ENCODE measurements at regions not wholly inside any gene's neighbourhood (a gene's known extent, or its start where the extent isn't known, plus 50 kb on each side); places are given as distances from the start of the nearest gene placed in this dataset.

- H3K9ac ChIP-seq (replicated peaks in 1 of 4; ENCODE audit: extremely low read depth in 1 of 4, low read depth in 3 of 4, low read length in 3 of 4): no peak overlapping the region
- 86% methylated on average over 3 of the region's 4 CpGs; no CpG with 5 or more reads in 1 of the 2 experiments for WGBS, 2 experiments (ENCODE audit: extremely low coverage in 1 of 2, insufficient coverage in 1 of 2, insufficient read length in 1 of 2, insufficient replicate concordance in 2 of 2, low coverage in 1 of 2, low lambda C conversion rate in 2 of 2, missing lambda C conversion rate in 1 of 2)
- H2BK20ac ChIP-seq (ENCODE audit: low read length): no peak overlapping the region
- no peaks in the 10 kb centered on the region for H3K79me1 ChIP-seq (ENCODE audit: low read depth, low read length)
- no peak overlapping the region for H2AK5ac ChIP-seq (ENCODE audit: low read depth, low read length)
- no peak overlapping the region for H3K18ac ChIP-seq (ENCODE audit: extremely low read depth, low read length)
- CTCF ChIA-PET (ENCODE audit: partially characterized antibody): interaction anchor here (0.6 to 1.8 kb wide), 5 partner anchors 8 to 282 kb away, joined by 3 to 4 read pairs (median 3); no protein-coding TSS in a partner anchor
- no peaks in the 10 kb centered on the region for H3K23me2 ChIP-seq (ENCODE audit: low read depth, low read length)
- H3K4me3 ChIP-seq (ENCODE audit: extremely low read depth in 1 of 4, insufficient read depth in 2 of 4, low read depth in 3 of 4, low read length in 4 of 4): no peak overlapping the region
- H3K56ac ChIP-seq (replicated peaks; ENCODE audit: insufficient read length, low read depth, low read length): no peak overlapping the region
- no peak overlapping the region for H2BK5ac ChIP-seq (ENCODE audit: low read depth, low read length)
- POLR2A ChIA-PET (ENCODE audit: partially characterized antibody): no interaction called here
- H4K20me1 ChIP-seq (replicated peaks in 1 of 2; ENCODE audit: control insufficient read depth in 1 of 2, insufficient read depth in 2 of 2, low read length in 2 of 2): no peaks in the 10 kb centered on the region
- no peak overlapping the region for H4K91ac ChIP-seq (replicated peaks; ENCODE audit: insufficient read length, low read length)
- no peak overlapping the region for H2BK12ac ChIP-seq (ENCODE audit: low read depth, low read length)
- H3K4me1 ChIP-seq (replicated peaks in 1 of 4; ENCODE audit: control insufficient read depth in 3 of 4, insufficient read depth in 4 of 4, low read length in 3 of 4): no peaks in the 10 kb centered on the region
- H2BK120ac ChIP-seq (replicated peaks; ENCODE audit: low read depth, low read length): no peak overlapping the region
- DNase-seq (ENCODE audit: low read depth in 1 of 2, low spot score in 2 of 2) (no peak), FAIRE-seq (no peak)
- no peaks in the 10 kb centered on the region for H3K36me3 ChIP-seq (ENCODE audit: control insufficient read depth in 2 of 4, insufficient read depth in 4 of 4, low read length in 3 of 4)
- H4K8ac ChIP-seq (ENCODE audit: extremely low read depth, insufficient read depth, low read length): no peak overlapping the region
- H3K27ac ChIP-seq (ENCODE audit: low read depth, low read length): no peak overlapping the region
- H3K4me2 ChIP-seq (ENCODE audit: insufficient read depth in 1 of 2, low read depth in 2 of 2, low read length in 2 of 2): no peak overlapping the region
- H3K79me2 ChIP-seq (ENCODE audit: control insufficient read depth in 1 of 2, insufficient read depth in 2 of 2, low read length in 2 of 2): no peaks in the 10 kb centered on the region
- H2BK15ac ChIP-seq (ENCODE audit: low read length): no peak overlapping the region
- no peak overlapping the region for H2AFZ ChIP-seq (ENCODE audit: low read length)
- no peak overlapping the region for H3K4ac ChIP-seq (replicated peaks; ENCODE audit: insufficient read length, low read depth, low read length)
- no peak overlapping the region for H3K14ac ChIP-seq (ENCODE audit: insufficient read length)
- H3K9me3 ChIP-seq (ENCODE audit: insufficient read depth in 2 of 2, low read depth in 1 of 2, low read length in 1 of 2): no peaks in the 10 kb centered on the region
- H3K27me3 ChIP-seq (replicated peaks in 1 of 4; ENCODE audit: control insufficient read depth in 3 of 4, extremely low read depth in 1 of 4, insufficient read depth in 3 of 4, low read length in 3 of 4): no peaks in the 10 kb centered on the region
- H4K5ac ChIP-seq (ENCODE audit: insufficient read length, low read depth, low read length): no peak overlapping the region
- no peak overlapping the region for H3K23ac ChIP-seq (ENCODE audit: insufficient read length)
- TF ChIP-seq CHD2 (IDR thresholded peaks at IDR 0.05; ENCODE audit: low read length) (no peak), SAP30 (IDR thresholded peaks at IDR 0.05; ENCODE audit: insufficient read depth, insufficient replicate concordance, low read length) (no peak), EZH2 (IDR thresholded peaks at IDR 0.05; ENCODE audit: low read depth, low read length, severe bottlenecking) (no peak), RAD21 (IDR thresholded peaks at IDR 0.05 in 1 of 2, conservative IDR thresholded peaks at IDR 0.05 in 1 of 2; ENCODE audit: low read depth in 2 of 2, low read length in 2 of 2) (no peak), CEBPB (IDR thresholded peaks at IDR 0.05; ENCODE audit: low read depth, low read length) (no peak), SUZ12 (IDR thresholded peaks at IDR 0.05; ENCODE audit: low read length) (no peak), SRF (IDR thresholded peaks at IDR 0.05; ENCODE audit: low read depth, low read length) (no peak), ATF3 (IDR thresholded peaks at IDR 0.05; ENCODE audit: insufficient read depth, low read depth, low read length) (no peak), CBX5 (IDR thresholded peaks at IDR 0.05; ENCODE audit: low read depth, low read length) (no peak), SIX5 (IDR thresholded peaks at IDR 0.05; ENCODE audit: low read depth, low read length) (no peak)
- TF ChIP-seq, protein P1, sequence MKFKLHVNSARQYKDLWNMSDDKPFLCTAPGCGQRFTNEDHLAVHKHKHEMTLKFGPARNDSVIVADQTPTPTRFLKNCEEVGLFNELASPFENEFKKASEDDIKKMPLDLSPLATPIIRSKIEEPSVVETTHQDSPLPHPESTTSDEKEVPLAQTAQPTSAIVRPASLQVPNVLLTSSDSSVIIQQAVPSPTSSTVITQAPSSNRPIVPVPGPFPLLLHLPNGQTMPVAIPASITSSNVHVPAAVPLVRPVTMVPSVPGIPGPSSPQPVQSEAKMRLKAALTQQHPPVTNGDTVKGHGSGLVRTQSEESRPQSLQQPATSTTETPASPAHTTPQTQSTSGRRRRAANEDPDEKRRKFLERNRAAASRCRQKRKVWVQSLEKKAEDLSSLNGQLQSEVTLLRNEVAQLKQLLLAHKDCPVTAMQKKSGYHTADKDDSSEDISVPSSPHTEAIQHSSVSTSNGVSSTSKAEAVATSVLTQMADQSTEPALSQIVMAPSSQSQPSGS (IDR thresholded peaks at IDR 0.05; ENCODE audit: low read length): no peak
Measured at GRCh38 chr13:78971355-78972025, 312.5 kb upstream of the OBI1 start.

Measured in H1 (cell line).